Psoas muscle (tissue), 7 donors: ENCODE measurements at regions not wholly inside any gene's neighbourhood (a gene's known extent, or its start where the extent isn't known, plus 50 kb on each side); places are given as distances from the start of the nearest gene placed in this dataset.

Experiments used
- ATAC-seq, 4 donors: fragments of 200-7000 bp; cut with Tn5 transposase; one replicate each; pipeline ENCODE4 v1.9.1; 2020; ENCODE audit warnings: moderate library complexity in 3 of 4, mild to moderate bottlenecking in 2 of 4
- DNase-seq, 2 donors: peaks; one replicate each; pipeline ENCODE4 v3.0.0-alpha.2; 2020
- H3K27ac ChIP-seq: fragments of 200-600 bp; one replicate; pipeline ENCODE4 v1.8.0; 2022
- H3K27me3 ChIP-seq, 3 donors: fragments of 200-600 bp in 1 of 3; one replicate each; pipeline versions ENCODE4 v1.6.1 to v1.8.0; 2013 to 2022; ENCODE audit warnings: low read length in 2 of 3, mild to moderate bottlenecking in 2 of 3, moderate library complexity in 1 of 3; ENCODE audit not compliant: insufficient read depth in 3 of 3
- H3K36me3 ChIP-seq, 2 donors: fragments of 200-600 bp in 1 of 2; one replicate each; pipeline versions ENCODE4 v1.6.1 to v1.8.0; 2013 to 2022; ENCODE audit warnings: low read depth in 1 of 2, mild to moderate bottlenecking in 1 of 2, moderate library complexity in 1 of 2; ENCODE audit not compliant: insufficient read depth in 1 of 2
- H3K4me1 ChIP-seq: fragments of 200-600 bp; one replicate; pipeline ENCODE4 v1.8.0; 2022
- H3K4me3 ChIP-seq: fragments of 200-600 bp; one replicate; pipeline ENCODE4 v1.8.0; 2022; ENCODE audit warnings: mild to moderate bottlenecking
- H3K9me3 ChIP-seq: fragments of 200-600 bp; one replicate; pipeline ENCODE4 v1.8.0; 2022
- CTCF ChIP-seq: fragments of 200-600 bp; IDR thresholded peaks from one replicate; pipeline ENCODE4 v1.8.0; 2022; ENCODE audit warnings: antibody characterized with exemption
- WGBS, 3 donors: extraction: QIAGEN DNeasy Blood & Tissue Kit; methylation state at CpG; one replicate each; pipeline versions ENCODE4 v1.1.6 to v1.1.7; 2013; 5-methylcytosine and 5-hydroxymethylcytosine counted together
- intact Hi-C, 2 donors: fragments of 100-400 bp; cut with DNase I; formaldehyde crosslinking; loops; one replicate each; pipeline versions ENCODE4 v1.11.0 to v1.14.2; 2022
- donor health status: healthy with polysubstance abuse.
- donor health status: DM: no; HTN: no; CAD: no; lungs with moderate emphysema.
- donor health status: Bipolar disorder and iron deficiency.
- donor health status: healthy.
- donor health status: DM: yes; HTN: yes; CAD: no.
- donor health status: DM: no; HTN: no; CAD: no.
- donor health status: DM: yes; HTN: yes; CAD: no.

GRCh38 chr7:132636581-132636980 lies 60.3 kb upstream of the PLXNA4 start:
- Histone ChIP-seq H3K9me3 (no peaks in the 10 kb centered on the region), H3K27ac (no peak overlapping the region), H3K4me3 (no peak overlapping the region), H3K36me3 (no peaks in the 10 kb centered on the region), H3K27me3 (no peaks in the 10 kb centered on the region), H3K4me1 (no peaks in the 10 kb centered on the region)
- intact Hi-C loops, result no loop called here
- no peak for DNase-seq
- no peak for ATAC-seq
- no peak for TF ChIP-seq CTCF
- 61 to 77% (median 75%) methylated on average over 4 of the region's 4 CpGs for WGBS, 3 donors

DNA sequence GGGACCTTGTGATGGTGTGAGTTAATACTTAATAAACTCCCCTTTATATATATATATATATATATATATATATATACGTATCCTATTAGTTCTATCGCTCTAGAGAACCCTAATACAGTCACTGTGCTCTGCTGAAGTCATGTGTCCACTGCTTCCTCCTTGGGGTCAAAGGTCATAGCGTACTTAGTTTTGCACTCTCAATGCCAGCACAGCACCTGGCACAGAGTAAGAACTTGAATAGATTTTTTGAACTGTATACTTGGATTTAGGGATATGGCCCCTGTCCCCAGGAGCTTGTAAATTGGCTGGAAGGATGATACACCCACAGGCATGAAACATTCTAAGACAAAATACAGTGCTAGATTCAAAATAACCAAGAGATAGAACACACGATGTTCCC lies 58.9 kb upstream of the PLXNA4 start:
- WGBS, 3 donors, result 80 to 88% (median 83%) methylated on average over 4 of the region's 4 CpGs
- Histone ChIP-seq H3K9me3 (no peaks in the 10 kb centered on the region), H3K4me3 (no peak overlapping the region), H3K27me3 (no peaks in the 10 kb centered on the region), H3K4me1 (no peaks in the 10 kb centered on the region), H3K27ac (no peak overlapping the region), H3K36me3 (no peaks in the 10 kb centered on the region)
- ATAC-seq (no peak), DNase-seq (no peak)
- intact Hi-C loops, result no loop called here
- no peak for TF ChIP-seq CTCF

GRCh38 chr7:132630834-132631233 lies 54.6 kb upstream of the PLXNA4 start:
- intact Hi-C loops, result no loop called here
- Histone ChIP-seq H3K4me3 (no peak overlapping the region), H3K4me1 (no peaks in the 10 kb centered on the region), H3K27me3 (no peaks in the 10 kb centered on the region), H3K9me3 (no peaks in the 10 kb centered on the region), H3K36me3 (no peaks in the 10 kb centered on the region), H3K27ac (no peak overlapping the region)
- DNase-seq (no peak), ATAC-seq (no peak)
- WGBS, 3 donors, result 86 to 89% (median 88%) methylated on average over 2 of the region's 2 CpGs
- TF ChIP-seq CTCF, result no peak
